WTC11 (cell line): ENCODE measurements at regions not wholly inside any gene's neighbourhood (a gene's known extent, or its start where the extent isn't known, plus 50 kb on each side); places are given as distances from the start of the nearest gene placed in this dataset.

Experiments
- ATAC-seq: fragments of 200-7000 bp; cut with Tn5 transposase; 2 replicates; pipeline ENCODE4 v1.10.0; 2021; ENCODE audit warnings: mild to moderate bottlenecking, moderate library complexity
- CTCF ChIA-PET: fragments of 300-600 bp; sonication (Branson Sonifier 250); formaldehyde crosslinking; loops from one replicate; lab custom pipeline; 2021; ENCODE audit warnings: antibody characterized with exemption; lab: Charles Lee
- POLR2A ChIA-PET: fragments of 350-600 bp; sonication (Branson Sonifier 250); formaldehyde crosslinking; loops from one replicate; lab custom pipeline; 2021; ENCODE audit warnings: antibody characterized with exemption; lab: Charles Lee
- DNase-seq: peaks from one replicate; pipeline ENCODE4 v3.0.0; 2021; ENCODE audit warnings: low spot score
- H3K27ac Mint-ChIP-seq: 2 replicates; pipeline ENCODE4 v1.8.0; 2021; ENCODE audit warnings: mixed read lengths
- H3K27me3 Mint-ChIP-seq: 2 replicates; pipeline ENCODE4 v1.8.0; 2021; ENCODE audit warnings: low read depth, mild to moderate bottlenecking, moderate library complexity, mixed read lengths
- H3K36me3 Mint-ChIP-seq: 2 replicates; pipeline ENCODE4 v1.8.0; 2021; ENCODE audit warnings: mixed read lengths
- H3K4me1 Mint-ChIP-seq: 2 replicates; pipeline ENCODE4 v1.8.0; 2022; ENCODE audit warnings: mixed read lengths
- H3K4me3 Mint-ChIP-seq: 2 replicates; pipeline ENCODE4 v1.8.0; 2021; ENCODE audit warnings: mild to moderate bottlenecking, moderate library complexity, mixed read lengths
- H3K9me3 Mint-ChIP-seq: 2 replicates; pipeline ENCODE4 v1.8.0; 2021; ENCODE audit warnings: mixed read lengths
- CBFB ChIP-seq: sonication (generic); formaldehyde crosslinking; IDR thresholded peaks from 2 replicates; pipeline ENCODE4 v1.8.1; 2022; ENCODE audit warnings: mild to moderate bottlenecking, low read depth, missing genetic modification reagents
- CREB1 ChIP-seq: sonication (generic); formaldehyde crosslinking; IDR thresholded peaks from 2 replicates; pipeline ENCODE4 v1.8.0; 2023; ENCODE audit warnings: mild to moderate bottlenecking, missing genetic modification reagents
- ETV6 ChIP-seq: sonication (generic); formaldehyde crosslinking; IDR thresholded peaks from 2 replicates; pipeline ENCODE4 v1.8.1; 2022; ENCODE audit warnings: mild to moderate bottlenecking, missing genetic modification reagents
- FOXJ3 ChIP-seq: sonication (generic); formaldehyde crosslinking; IDR thresholded peaks from 2 replicates; pipeline ENCODE4 v1.9.0; 2021; ENCODE audit warnings: missing genetic modification reagents, mild to moderate bottlenecking, borderline replicate concordance
- FOXK1 ChIP-seq: sonication (generic); formaldehyde crosslinking; IDR thresholded peaks from 2 replicates; pipeline ENCODE4 v1.8.0; 2022; ENCODE audit warnings: mild to moderate bottlenecking, moderate library complexity, missing genetic modification reagents
- FOXP1 ChIP-seq: sonication (generic); formaldehyde crosslinking; IDR thresholded peaks from 2 replicates; pipeline ENCODE4 v1.8.0; 2022; ENCODE audit warnings: missing genetic modification reagents, mild to moderate bottlenecking, moderate library complexity, borderline replicate concordance
- GTF2I ChIP-seq: fragments of 250-450 bp; sonication (Bioruptor Pico); conservative IDR thresholded peaks from 2 replicates; pipeline ENCODE4 v1.4.0; 2021; ENCODE audit warnings: mild to moderate bottlenecking
- HMGA2 ChIP-seq: fragments of 250-450 bp; sonication (Bioruptor Pico); IDR thresholded peaks from 2 replicates; pipeline ENCODE4 v1.4.0; 2021; ENCODE audit warnings: mild to moderate bottlenecking, moderate library complexity
- NFATC4 ChIP-seq: fragments of 250-450 bp; sonication (Bioruptor Pico); IDR thresholded peaks from 2 replicates; pipeline ENCODE4 v1.9.0; 2021; ENCODE audit warnings: mild to moderate bottlenecking
- SP1 ChIP-seq: sonication (generic); formaldehyde crosslinking; conservative IDR thresholded peaks from 2 replicates; pipeline ENCODE4 v1.8.1; 2022; ENCODE audit warnings: missing genetic modification reagents
- ZBTB21 ChIP-seq: sonication (generic); formaldehyde crosslinking; IDR thresholded peaks from 2 replicates; pipeline ENCODE4 v1.8.1; 2023; ENCODE audit warnings: mild to moderate bottlenecking, missing genetic modification reagents, borderline replicate concordance
- ZNF263 ChIP-seq: sonication (generic); formaldehyde crosslinking; IDR thresholded peaks from 2 replicates; pipeline ENCODE4 v1.8.1; 2022; ENCODE audit warnings: low read depth, mild to moderate bottlenecking, moderate library complexity, missing genetic modification reagents
- ZNF423 ChIP-seq: fragments of 250-450 bp; sonication (Bioruptor Pico); IDR thresholded peaks from 2 replicates; pipeline ENCODE4 v2.1.2; 2022; ENCODE audit warnings: mild to moderate bottlenecking, moderate library complexity
- TF ChIP-seq, protein P1 (sequence below): fragments of 250-450 bp; sonication (Bioruptor Pico); IDR thresholded peaks from 2 replicates; pipeline ENCODE4 v2.1.2; 2022; ENCODE audit warnings: mild to moderate bottlenecking, moderate library complexity
- TF ChIP-seq, protein P2 (sequence below): fragments of 200-600 bp; IDR thresholded peaks from 2 replicates; pipeline ENCODE4 v1.8.0; 2022; ENCODE audit warnings: antibody characterized with exemption
- TF ChIP-seq, protein P3 (sequence below): sonication (generic); formaldehyde crosslinking; IDR thresholded peaks from 2 replicates; pipeline ENCODE4 v1.8.1; 2023; ENCODE audit warnings: mild to moderate bottlenecking, missing genetic modification reagents
- TF ChIP-seq, protein P4 (sequence below): fragments of 250-450 bp; sonication (Bioruptor Pico); IDR thresholded peaks from 2 replicates; pipeline ENCODE4 v1.9.0; 2021; ENCODE audit warnings: mild to moderate bottlenecking
- TF ChIP-seq, protein P5 (sequence below): fragments of 250-450 bp; sonication (Bioruptor Pico); IDR thresholded peaks from 2 replicates; pipeline ENCODE4 v1.9.0; 2021; ENCODE audit warnings: moderate library complexity, mild to moderate bottlenecking, inconsistent platforms, borderline replicate concordance
- TF ChIP-seq, protein P6 (sequence below): sonication (generic); formaldehyde crosslinking; conservative IDR thresholded peaks from 2 replicates; pipeline ENCODE4 v1.8.1; 2022; ENCODE audit warnings: mild to moderate bottlenecking, missing genetic modification reagents
- TF ChIP-seq, protein P7 (sequence below): sonication (generic); formaldehyde crosslinking; IDR thresholded peaks from 2 replicates; pipeline ENCODE4 v1.8.0; 2022; ENCODE audit warnings: mild to moderate bottlenecking, missing genetic modification reagents

DNA sequence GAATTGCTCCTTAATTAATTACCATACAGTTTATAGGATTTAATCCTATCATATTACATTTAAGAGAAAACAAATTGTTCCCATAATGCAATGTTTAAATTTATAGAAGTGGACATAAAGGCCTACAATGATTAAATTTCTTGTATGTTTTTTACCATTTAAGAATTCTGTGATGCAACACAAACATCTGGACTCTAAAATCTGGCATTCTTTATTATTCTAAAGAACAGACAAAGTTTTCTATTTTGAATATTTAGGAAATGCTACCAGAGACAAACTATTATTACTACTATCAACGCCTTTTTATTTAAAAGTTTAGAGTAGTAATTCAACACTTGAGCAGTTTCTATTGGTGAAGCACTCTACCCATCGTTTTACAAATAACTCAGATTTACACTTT lies 535.1 kb downstream of the TMX3 start:
- H3K27ac Mint-ChIP-seq: no peak overlapping the region
- H3K36me3 Mint-ChIP-seq: no peaks in the 10 kb centered on the region
- DNase-seq: no peak
- no peaks in the 10 kb centered on the region for H3K27me3 Mint-ChIP-seq
- ChIA-PET CTCF (no interaction called here), POLR2A (no interaction called here)
- H3K9me3 Mint-ChIP-seq: no peaks in the 10 kb centered on the region
- H3K4me3 Mint-ChIP-seq: no peak overlapping the region
- no peak for ATAC-seq
- TF ChIP-seq CBFB (no peak), NFATC4 (no peak), CREB1 (CRISPR knock-in tag) (no peak), FOXP1 (no peak), ZNF263 (CRISPR knock-in tag) (no peak), FOXJ3 (CRISPR knock-in tag) (no peak), FOXK1 (CRISPR knock-in tag) (no peak)
- TF ChIP-seq, protein P1, sequence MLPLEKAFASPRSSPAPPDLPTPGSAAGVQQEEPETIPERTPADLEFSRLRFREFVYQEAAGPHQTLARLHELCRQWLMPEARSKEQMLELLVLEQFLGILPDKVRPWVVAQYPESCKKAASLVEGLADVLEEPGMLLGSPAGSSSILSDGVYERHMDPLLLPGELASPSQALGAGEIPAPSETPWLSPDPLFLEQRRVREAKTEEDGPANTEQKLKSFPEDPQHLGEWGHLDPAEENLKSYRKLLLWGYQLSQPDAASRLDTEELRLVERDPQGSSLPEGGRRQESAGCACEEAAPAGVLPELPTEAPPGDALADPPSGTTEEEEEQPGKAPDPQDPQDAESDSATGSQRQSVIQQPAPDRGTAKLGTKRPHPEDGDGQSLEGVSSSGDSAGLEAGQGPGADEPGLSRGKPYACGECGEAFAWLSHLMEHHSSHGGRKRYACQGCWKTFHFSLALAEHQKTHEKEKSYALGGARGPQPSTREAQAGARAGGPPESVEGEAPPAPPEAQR: no peak
- peaks cover 14% of the 10 kb centered on the region for H3K4me1 Mint-ChIP-seq

DNA sequence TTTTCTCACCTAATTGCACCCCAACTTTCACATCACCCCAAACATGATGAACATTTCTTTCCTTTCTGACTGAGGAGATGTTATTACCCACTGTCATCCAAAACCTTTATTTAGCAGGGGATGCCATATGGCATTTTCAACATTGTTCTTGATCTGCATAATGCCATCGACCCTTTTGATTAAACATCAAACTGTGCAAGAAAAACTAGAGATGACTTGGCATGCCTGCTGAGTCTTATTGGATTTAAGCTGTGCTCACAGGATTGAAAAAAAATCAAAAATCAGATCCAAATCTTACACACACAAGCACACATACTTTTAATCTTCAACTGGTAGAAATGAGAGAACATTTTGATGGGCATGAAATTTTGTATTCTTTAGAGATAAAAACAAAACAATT lies 536.0 kb downstream of the TMX3 start:
- DNase-seq: no peak
- H3K27ac Mint-ChIP-seq: no peak overlapping the region
- H3K4me3 Mint-ChIP-seq: no peak overlapping the region
- peaks cover 14% of the 10 kb centered on the region for H3K4me1 Mint-ChIP-seq
- CTCF ChIA-PET: no interaction called here
- POLR2A ChIA-PET: no interaction called here
- no peaks in the 10 kb centered on the region for H3K27me3 Mint-ChIP-seq
- no peak for ATAC-seq
- no peaks in the 10 kb centered on the region for H3K9me3 Mint-ChIP-seq
- H3K36me3 Mint-ChIP-seq: no peaks in the 10 kb centered on the region
- TF ChIP-seq ZNF423 (CRISPR knock-in tag): no peak

DNA sequence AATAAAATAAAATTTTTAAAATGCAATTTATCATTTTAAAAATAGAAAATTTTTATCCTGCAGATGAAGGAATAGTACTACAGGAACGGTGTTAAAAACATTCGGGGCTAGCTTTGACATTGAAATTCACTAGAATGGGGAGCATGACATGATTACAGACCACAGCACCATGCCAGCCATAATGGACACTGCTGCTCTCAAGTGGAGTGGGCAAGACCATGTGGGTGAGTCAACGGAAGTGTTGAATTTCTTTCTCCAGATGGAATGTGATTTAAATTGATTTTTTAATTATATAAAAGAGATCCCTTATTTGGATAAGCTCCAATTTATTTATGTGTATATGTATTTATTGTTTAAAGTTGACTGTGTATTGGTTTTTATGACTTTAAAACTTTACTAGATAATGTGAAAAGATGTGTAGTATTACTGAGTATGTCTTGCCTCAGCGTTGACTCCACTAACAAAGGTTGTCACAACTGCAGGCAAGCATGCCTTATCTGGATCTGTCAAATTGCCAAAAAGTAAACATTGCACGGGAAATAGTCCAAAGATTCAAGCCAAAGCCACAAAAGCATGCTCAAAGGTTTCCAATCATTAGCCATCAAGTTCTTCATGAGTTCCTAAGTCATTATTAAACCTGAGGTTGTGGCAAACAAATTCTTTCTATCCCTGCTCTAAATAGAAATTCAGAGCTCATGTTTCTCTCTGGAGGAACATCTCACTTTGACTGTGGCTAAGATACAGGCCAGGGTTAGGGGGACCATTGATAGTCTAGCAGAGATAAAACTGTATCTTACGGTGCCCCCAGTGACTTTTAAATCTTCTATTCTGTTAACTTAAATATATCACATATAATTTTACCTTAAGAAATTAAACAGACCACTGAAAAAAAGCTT lies 536.9 kb downstream of the TMX3 start:
- ATAC-seq (no peak), DNase-seq (no peak)
- H3K27me3 Mint-ChIP-seq: no peaks in the 10 kb centered on the region
- H3K27ac Mint-ChIP-seq: no peak overlapping the region
- H3K4me3 Mint-ChIP-seq: no peak overlapping the region
- CTCF ChIA-PET: no interaction called here
- POLR2A ChIA-PET: no interaction called here
- H3K4me1 Mint-ChIP-seq: peaks cover 17% of the 10 kb centered on the region
- no peaks in the 10 kb centered on the region for H3K9me3 Mint-ChIP-seq
- H3K36me3 Mint-ChIP-seq: no peaks in the 10 kb centered on the region
- TF ChIP-seq, protein P2, sequence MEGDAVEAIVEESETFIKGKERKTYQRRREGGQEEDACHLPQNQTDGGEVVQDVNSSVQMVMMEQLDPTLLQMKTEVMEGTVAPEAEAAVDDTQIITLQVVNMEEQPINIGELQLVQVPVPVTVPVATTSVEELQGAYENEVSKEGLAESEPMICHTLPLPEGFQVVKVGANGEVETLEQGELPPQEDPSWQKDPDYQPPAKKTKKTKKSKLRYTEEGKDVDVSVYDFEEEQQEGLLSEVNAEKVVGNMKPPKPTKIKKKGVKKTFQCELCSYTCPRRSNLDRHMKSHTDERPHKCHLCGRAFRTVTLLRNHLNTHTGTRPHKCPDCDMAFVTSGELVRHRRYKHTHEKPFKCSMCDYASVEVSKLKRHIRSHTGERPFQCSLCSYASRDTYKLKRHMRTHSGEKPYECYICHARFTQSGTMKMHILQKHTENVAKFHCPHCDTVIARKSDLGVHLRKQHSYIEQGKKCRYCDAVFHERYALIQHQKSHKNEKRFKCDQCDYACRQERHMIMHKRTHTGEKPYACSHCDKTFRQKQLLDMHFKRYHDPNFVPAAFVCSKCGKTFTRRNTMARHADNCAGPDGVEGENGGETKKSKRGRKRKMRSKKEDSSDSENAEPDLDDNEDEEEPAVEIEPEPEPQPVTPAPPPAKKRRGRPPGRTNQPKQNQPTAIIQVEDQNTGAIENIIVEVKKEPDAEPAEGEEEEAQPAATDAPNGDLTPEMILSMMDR: no peak
- no peak for TF ChIP-seq CBFB
- TF ChIP-seq, protein P3, sequence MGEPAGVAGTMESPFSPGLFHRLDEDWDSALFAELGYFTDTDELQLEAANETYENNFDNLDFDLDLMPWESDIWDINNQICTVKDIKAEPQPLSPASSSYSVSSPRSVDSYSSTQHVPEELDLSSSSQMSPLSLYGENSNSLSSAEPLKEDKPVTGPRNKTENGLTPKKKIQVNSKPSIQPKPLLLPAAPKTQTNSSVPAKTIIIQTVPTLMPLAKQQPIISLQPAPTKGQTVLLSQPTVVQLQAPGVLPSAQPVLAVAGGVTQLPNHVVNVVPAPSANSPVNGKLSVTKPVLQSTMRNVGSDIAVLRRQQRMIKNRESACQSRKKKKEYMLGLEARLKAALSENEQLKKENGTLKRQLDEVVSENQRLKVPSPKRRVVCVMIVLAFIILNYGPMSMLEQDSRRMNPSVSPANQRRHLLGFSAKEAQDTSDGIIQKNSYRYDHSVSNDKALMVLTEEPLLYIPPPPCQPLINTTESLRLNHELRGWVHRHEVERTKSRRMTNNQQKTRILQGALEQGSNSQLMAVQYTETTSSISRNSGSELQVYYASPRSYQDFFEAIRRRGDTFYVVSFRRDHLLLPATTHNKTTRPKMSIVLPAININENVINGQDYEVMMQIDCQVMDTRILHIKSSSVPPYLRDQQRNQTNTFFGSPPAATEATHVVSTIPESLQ (CRISPR knock-in tag): no peak
- TF ChIP-seq, protein P4, sequence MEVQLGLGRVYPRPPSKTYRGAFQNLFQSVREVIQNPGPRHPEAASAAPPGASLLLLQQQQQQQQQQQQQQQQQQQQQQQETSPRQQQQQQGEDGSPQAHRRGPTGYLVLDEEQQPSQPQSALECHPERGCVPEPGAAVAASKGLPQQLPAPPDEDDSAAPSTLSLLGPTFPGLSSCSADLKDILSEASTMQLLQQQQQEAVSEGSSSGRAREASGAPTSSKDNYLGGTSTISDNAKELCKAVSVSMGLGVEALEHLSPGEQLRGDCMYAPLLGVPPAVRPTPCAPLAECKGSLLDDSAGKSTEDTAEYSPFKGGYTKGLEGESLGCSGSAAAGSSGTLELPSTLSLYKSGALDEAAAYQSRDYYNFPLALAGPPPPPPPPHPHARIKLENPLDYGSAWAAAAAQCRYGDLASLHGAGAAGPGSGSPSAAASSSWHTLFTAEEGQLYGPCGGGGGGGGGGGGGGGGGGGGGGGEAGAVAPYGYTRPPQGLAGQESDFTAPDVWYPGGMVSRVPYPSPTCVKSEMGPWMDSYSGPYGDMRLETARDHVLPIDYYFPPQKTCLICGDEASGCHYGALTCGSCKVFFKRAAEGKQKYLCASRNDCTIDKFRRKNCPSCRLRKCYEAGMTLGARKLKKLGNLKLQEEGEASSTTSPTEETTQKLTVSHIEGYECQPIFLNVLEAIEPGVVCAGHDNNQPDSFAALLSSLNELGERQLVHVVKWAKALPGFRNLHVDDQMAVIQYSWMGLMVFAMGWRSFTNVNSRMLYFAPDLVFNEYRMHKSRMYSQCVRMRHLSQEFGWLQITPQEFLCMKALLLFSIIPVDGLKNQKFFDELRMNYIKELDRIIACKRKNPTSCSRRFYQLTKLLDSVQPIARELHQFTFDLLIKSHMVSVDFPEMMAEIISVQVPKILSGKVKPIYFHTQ (CRISPR knock-in tag): no peak
- TF ChIP-seq, protein P5, sequence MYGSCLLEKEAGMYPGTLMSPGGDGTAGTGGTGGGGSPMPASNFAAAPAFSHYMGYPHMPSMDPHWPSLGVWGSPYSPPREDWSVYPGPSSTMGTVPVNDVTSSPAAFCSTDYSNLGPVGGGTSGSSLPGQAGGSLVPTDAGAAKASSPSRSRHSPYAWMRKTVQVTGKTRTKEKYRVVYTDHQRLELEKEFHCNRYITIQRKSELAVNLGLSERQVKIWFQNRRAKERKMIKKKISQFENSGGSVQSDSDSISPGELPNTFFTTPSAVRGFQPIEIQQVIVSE (CRISPR knock-in tag): no peak
- no peak for TF ChIP-seq SP1 (CRISPR knock-in tag)
- TF ChIP-seq ZBTB21 (CRISPR knock-in tag): no peak
- no peak for TF ChIP-seq ETV6 (CRISPR knock-in tag)
- TF ChIP-seq HMGA2 (CRISPR knock-in tag): no peak
- TF ChIP-seq NFATC4: no peak
- TF ChIP-seq, protein P6, sequence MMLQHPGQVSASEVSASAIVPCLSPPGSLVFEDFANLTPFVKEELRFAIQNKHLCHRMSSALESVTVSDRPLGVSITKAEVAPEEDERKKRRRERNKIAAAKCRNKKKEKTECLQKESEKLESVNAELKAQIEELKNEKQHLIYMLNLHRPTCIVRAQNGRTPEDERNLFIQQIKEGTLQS: no peak
- no peak for TF ChIP-seq GTF2I (CRISPR knock-in tag)
- TF ChIP-seq, protein P7, sequence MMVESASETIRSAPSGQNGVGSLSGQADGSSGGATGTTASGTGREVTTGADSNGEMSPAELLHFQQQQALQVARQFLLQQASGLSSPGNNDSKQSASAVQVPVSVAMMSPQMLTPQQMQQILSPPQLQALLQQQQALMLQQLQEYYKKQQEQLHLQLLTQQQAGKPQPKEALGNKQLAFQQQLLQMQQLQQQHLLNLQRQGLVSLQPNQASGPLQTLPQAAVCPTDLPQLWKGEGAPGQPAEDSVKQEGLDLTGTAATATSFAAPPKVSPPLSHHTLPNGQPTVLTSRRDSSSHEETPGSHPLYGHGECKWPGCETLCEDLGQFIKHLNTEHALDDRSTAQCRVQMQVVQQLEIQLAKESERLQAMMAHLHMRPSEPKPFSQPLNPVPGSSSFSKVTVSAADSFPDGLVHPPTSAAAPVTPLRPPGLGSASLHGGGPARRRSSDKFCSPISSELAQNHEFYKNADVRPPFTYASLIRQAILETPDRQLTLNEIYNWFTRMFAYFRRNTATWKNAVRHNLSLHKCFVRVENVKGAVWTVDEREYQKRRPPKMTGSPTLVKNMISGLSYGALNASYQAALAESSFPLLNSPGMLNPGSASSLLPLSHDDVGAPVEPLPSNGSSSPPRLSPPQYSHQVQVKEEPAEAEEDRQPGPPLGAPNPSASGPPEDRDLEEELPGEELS: no peak
